ENCODE measurements at regions not wholly inside any gene's neighbourhood (a gene's known extent, or its start where the extent isn't known, plus 50 kb on each side); places are given as distances from the start of the nearest gene placed in this dataset.
"Not testable (repeated sequence)": the region's sequence is repeated elsewhere in the genome, so short reads cannot be mapped to it uniquely, and the experiment has no call there.

GRCh38 chr5:87529486-87530076 lies 116.9 kb upstream of the CCNH start:
- H3K36me3 ChIP-seq: no peaks in the 10 kb centered on the region
- H3K4me3 ChIP-seq: no peak overlapping the region
- TF ChIP-seq CTCF (IDR thresholded peaks at IDR 0.05; ENCODE audit: low read depth, low read length): no peak
- no peaks in the 10 kb centered on the region for H3K9me3 ChIP-seq (ENCODE audit: low read depth)
- H3K4me1 ChIP-seq (ENCODE audit: low read depth): no peaks in the 10 kb centered on the region
- DNase-seq (ENCODE audit: low read depth in 1 of 2, low spot score in 1 of 2): no peak
- H3K27ac ChIP-seq: no peak overlapping the region
- no peaks in the 10 kb centered on the region for H3K27me3 ChIP-seq

- Histone ChIP-seq H3K4me1 (ENCODE audit: low read depth) (no peaks in the 10 kb centered on the region), H3K27me3 (no peaks in the 10 kb centered on the region), H3K27ac (no peak overlapping the region), H3K36me3 (no peaks in the 10 kb centered on the region), H3K9me3 (ENCODE audit: low read depth) (no peaks in the 10 kb centered on the region), H3K4me3 (no peak overlapping the region)
- TF ChIP-seq CTCF (IDR thresholded peaks at IDR 0.05; ENCODE audit: low read depth, low read length): no peak
- DNase-seq (ENCODE audit: low read depth in 1 of 2, low spot score in 1 of 2): no peak
Measured at GRCh38 chr5:87526131-87526530, 113.4 kb upstream of the CCNH start.

- no peak for TF ChIP-seq CTCF (IDR thresholded peaks at IDR 0.05; ENCODE audit: low read depth, low read length)
- H3K4me3 ChIP-seq: no peak overlapping the region
- DNase-seq (ENCODE audit: low read depth in 1 of 2, low spot score in 1 of 2): no peak
- no peaks in the 10 kb centered on the region for H3K36me3 ChIP-seq
- H3K9me3 ChIP-seq (ENCODE audit: low read depth): no peaks in the 10 kb centered on the region
- H3K27ac ChIP-seq: no peak overlapping the region
- H3K27me3 ChIP-seq: no peaks in the 10 kb centered on the region
- H3K4me1 ChIP-seq (ENCODE audit: low read depth): no peaks in the 10 kb centered on the region
Measured at GRCh38 chr5:87524217-87524616, 111.5 kb upstream of the CCNH start.

GRCh38 chr5:87511778-87512177 lies 99.0 kb upstream of the CCNH start:
- not testable (repeated sequence) for H3K36me3 ChIP-seq; H3K27ac ChIP-seq; H3K27me3 ChIP-seq; H3K9me3 ChIP-seq (ENCODE audit: low read depth); DNase-seq (ENCODE audit: low read depth in 1 of 2, low spot score in 1 of 2); H3K4me1 ChIP-seq (ENCODE audit: low read depth); H3K4me3 ChIP-seq

- H3K4me1 ChIP-seq (ENCODE audit: low read depth): no peaks in the 10 kb centered on the region
- no peaks in the 10 kb centered on the region for H3K9me3 ChIP-seq (ENCODE audit: low read depth)
- no peak overlapping the region for H3K4me3 ChIP-seq
- TF ChIP-seq CTCF (IDR thresholded peaks at IDR 0.05; ENCODE audit: low read depth, low read length): no peak
- H3K27me3 ChIP-seq: no peaks in the 10 kb centered on the region
- H3K36me3 ChIP-seq: no peaks in the 10 kb centered on the region
- no peak overlapping the region for H3K27ac ChIP-seq
- no peak for DNase-seq (ENCODE audit: low read depth in 1 of 2, low spot score in 1 of 2)
Measured at GRCh38 chr5:87503004-87503403, 90.3 kb upstream of the CCNH start.

- H3K4me3 ChIP-seq: no peak overlapping the region
- no peak overlapping the region for H3K27ac ChIP-seq
- H3K36me3 ChIP-seq: no peaks in the 10 kb centered on the region
- H3K4me1 ChIP-seq (ENCODE audit: low read depth): no peaks in the 10 kb centered on the region
- no peak for TF ChIP-seq CTCF (IDR thresholded peaks at IDR 0.05; ENCODE audit: low read depth, low read length)
- H3K9me3 ChIP-seq (ENCODE audit: low read depth): no peaks in the 10 kb centered on the region
- no peaks in the 10 kb centered on the region for H3K27me3 ChIP-seq
- DNase-seq (ENCODE audit: low read depth in 1 of 2, low spot score in 1 of 2): no peak
Measured at GRCh38 chr5:87499478-87500410, 87.0 kb upstream of the CCNH start.
